HG03103 (cell line): ENCODE measurements at regions not wholly inside any gene's neighbourhood (a gene's known extent, or its start where the extent isn't known, plus 50 kb on each side); places are given as distances from the start of the nearest gene placed in this dataset.

Experiments used
- ATAC-seq: cut with Tn5 transposase; IDR thresholded peaks from one replicate; pipeline ENCODE4 v1.9.1; 2021; ENCODE audit warnings: low read depth; ENCODE audit not compliant: unreplicated experiment

GRCh38 chr14:46306267-46306666, 345.3 kb downstream of the RPL10L start:
- no peak for ATAC-seq

GRCh38 chr14:46300765-46301164, 350.8 kb downstream of the RPL10L start:
- no peak for ATAC-seq

GRCh38 chr14:46290706-46291105, 360.9 kb downstream of the RPL10L start:
- no peak for ATAC-seq

GRCh38 chr14:46279776-46280175, 371.8 kb downstream of the RPL10L start:
- no peak for ATAC-seq

- ATAC-seq = no peak
Measured at GRCh38 chr14:46279327-46279726, 372.3 kb downstream of the RPL10L start.

- no peak for ATAC-seq
Measured at GRCh38 chr14:46259536-46259935, 392.0 kb downstream of the RPL10L start.

GRCh38 chr14:46256381-46256780, 395.2 kb downstream of the RPL10L start:
- ATAC-seq = no peak

- ATAC-seq = no peak
Measured at GRCh38 chr14:46250113-46250703, 401.4 kb downstream of the RPL10L start.

GRCh38 chr14:46248001-46248630, 403.5 kb downstream of the RPL10L start:
- ATAC-seq = no peak

GRCh38 chr14:46245276-46245675, 406.3 kb downstream of the RPL10L start:
- ATAC-seq = no peak

- no peak for ATAC-seq
Measured at GRCh38 chr14:46233786-46234185, 417.8 kb downstream of the RPL10L start.

- no peak for ATAC-seq
Measured at GRCh38 chr14:46230540-46230939, 421.0 kb downstream of the RPL10L start.

GRCh38 chr14:46215801-46216200, 435.8 kb downstream of the RPL10L start:
- no peak for ATAC-seq

GRCh38 chr14:46198676-46199075, 452.9 kb downstream of the RPL10L start:
- no peak for ATAC-seq

GRCh38 chr14:46197856-46198255, 453.7 kb downstream of the RPL10L start:
- ATAC-seq = no peak
